Caki2 (cell line): ENCODE measurements at regions not wholly inside any gene's neighbourhood (a gene's known extent, or its start where the extent isn't known, plus 50 kb on each side); places are given as distances from the start of the nearest gene placed in this dataset.
"Not testable (repeated sequence)": the region's sequence is repeated elsewhere in the genome, so short reads cannot be mapped to it uniquely, and the experiment has no call there.

Source experiments
- DNase-seq: peaks from one replicate; pipeline ENCODE4 v3.0.0-alpha.2; 2015; ENCODE audit warnings: low read depth
- in situ Hi-C: cut with HindIII; loops from 2 replicates; pipeline ENCODE4 v1.10.0; 2016; ENCODE audit warnings: low sequenced_read_pairs, low pct_unique_long_range_greater_than_20kb, mixed read lengths

GRCh38 chr15:35238448-35238847 is 153.4 kb upstream of the NANOGP8 start:
- DNase-seq, in situ Hi-C loops: not testable (repeated sequence)

DNA sequence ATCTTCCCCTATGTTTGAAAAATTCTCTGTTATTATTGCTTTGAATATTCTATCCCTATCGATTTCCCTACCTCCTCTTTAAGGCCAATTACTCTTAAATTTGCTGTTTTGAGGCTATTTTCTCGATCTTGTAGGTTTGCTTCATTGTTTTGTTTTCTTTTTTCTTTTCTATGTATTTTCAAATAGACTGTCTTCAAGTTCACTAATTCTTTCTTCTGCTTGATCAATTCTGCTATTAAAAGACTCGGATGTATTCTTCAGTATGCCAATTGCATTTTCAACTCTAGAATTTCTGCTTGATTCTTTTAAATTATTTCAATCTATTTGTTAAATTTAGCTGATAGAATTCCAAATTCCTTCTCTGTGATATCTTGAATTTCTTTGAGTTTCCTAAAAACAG is 144.0 kb upstream of the NANOGP8 start:
- in situ Hi-C loops = no loop called here
- no peak for DNase-seq

GRCh38 chr15:35218215-35218614 is 133.1 kb upstream of the NANOGP8 start:
- in situ Hi-C loops = no loop called here
- no peak for DNase-seq

- in situ Hi-C loops = no loop called here
- no peak for DNase-seq
Observed at GRCh38 chr15:35215093-35215492, 130.0 kb upstream of the NANOGP8 start.

GRCh38 chr15:35211240-35211902 is 126.3 kb upstream of the NANOGP8 start:
- no peak for DNase-seq
- in situ Hi-C loops = no loop called here

GRCh38 chr15:35210370-35210769 is 125.3 kb upstream of the NANOGP8 start:
- in situ Hi-C loops = no loop called here
- DNase-seq = no peak

DNA sequence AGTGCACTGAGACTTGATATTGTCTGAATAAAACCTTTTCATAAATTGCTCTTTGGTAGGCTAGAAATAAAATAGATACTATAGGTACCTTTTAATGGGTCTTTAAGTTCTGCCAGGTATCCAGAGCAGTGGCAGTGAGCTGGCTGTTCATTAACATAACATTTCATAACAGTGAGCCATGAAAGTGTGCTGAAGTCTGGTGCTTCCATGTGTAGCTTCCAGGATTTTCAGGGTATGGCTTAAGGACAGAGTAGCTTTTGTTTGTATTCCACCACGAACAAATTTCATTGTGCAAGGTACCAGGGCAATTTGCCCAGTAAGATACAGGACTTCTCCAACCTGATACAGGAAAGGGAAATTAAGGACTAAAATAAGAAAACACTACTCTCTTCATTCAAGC is 124.7 kb upstream of the NANOGP8 start:
- in situ Hi-C loops = no loop called here

DNA sequence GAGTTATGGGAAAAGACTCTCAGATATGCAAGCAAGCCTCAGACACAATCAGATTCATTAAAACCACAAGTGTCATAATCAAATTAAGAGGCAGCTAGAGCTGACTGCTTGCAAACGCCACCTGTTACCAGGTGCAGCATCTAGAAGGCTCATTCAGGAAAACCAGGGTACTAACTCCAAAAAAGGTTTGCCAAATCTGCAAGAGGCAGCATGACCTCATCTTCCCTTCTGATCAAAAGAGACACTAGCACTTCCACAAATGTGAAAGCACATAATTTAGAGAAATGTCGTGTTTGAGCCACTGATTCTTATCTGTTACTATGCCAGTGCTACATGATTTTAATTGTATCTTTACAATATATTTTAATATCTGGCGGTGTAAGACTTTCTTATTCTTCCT is 123.3 kb upstream of the NANOGP8 start:
- DNase-seq = no peak
- in situ Hi-C loops = no loop called here

More for the DNA sequence above, 124.7 kb upstream of the NANOGP8 start:
- DNase-seq = no peak

DNA sequence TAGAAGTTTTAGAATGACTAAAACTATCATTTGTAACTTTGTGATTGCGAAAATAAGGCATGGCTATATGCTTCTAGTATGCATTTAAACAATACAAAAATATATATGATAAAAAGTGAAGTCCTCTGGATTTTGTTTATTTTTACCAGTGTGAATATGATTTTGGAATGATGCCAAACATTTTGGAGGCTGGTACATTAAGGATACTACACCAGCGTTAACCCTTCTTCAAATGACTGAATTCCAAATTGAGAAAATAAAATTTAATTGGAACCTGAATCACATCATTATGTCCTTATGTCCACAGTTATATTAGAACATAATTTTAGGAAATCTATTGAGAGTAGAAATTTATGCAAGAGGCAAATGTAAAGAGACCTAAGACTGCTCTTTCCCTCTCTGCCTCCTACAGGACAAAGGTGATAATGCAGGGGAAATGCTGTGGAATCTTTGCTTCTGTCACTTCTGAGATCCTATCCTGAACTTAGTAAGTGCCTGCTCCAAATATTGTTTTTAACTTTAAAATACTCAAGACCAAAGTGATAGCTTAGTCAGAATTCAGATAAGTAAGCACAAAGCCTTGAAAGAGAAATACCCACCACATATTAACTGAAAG is 121.1 kb upstream of the NANOGP8 start:
- no peak for DNase-seq
- in situ Hi-C loops = no loop called here

- no peak for DNase-seq
- in situ Hi-C loops = no loop called here
Observed at GRCh38 chr15:35198197-35198596, 113.1 kb upstream of the NANOGP8 start.

DNA sequence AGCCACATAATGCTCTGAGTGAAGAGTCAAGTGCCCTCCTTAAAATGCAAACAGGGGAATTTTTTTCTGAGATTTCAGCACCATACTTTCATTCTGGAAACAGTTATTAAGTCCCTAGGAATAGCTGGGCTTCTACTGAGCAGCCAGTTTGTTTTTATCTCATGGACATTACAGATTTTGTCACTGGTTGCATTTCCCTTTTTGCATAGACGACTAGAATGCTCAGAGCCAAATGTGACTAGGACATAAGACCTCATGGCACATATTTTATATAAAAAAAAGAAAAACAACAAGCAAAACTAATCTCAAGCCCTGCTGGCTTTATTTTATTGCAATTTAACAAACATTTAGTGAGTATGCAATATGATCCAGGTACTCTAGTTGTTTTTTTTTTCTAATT is 112.7 kb upstream of the NANOGP8 start:
- DNase-seq = no peak

GRCh38 chr15:35197306-35197705 is 112.2 kb upstream of the NANOGP8 start:
- in situ Hi-C loops = no loop called here
- no peak for DNase-seq

More for the DNA sequence above, 112.7 kb upstream of the NANOGP8 start:
- in situ Hi-C loops = no loop called here

- in situ Hi-C loops = no loop called here
Observed at GRCh38 chr15:35196273-35196672, 111.2 kb upstream of the NANOGP8 start.

DNA sequence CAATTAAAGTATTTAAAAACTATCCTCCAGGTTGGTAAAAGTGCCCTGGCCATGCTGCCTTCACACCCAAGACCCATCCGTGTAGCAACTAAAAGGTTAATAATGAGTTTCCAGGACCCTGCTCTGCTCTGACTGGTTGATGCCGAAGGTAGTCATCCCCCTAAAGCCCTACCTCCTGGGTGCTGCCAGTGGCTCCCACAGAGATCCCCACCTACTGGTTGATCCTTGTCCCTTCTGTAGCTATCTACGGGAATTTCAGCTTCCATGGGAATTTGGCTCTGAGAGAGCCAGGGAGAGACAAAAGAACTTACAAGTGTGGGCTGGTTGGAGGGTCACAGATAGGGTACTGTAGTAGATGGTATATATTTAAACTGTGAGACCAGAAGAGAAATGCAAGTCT is 110.6 kb upstream of the NANOGP8 start:
- DNase-seq = no peak
- in situ Hi-C loops = no loop called here

More at GRCh38 chr15:35196273-35196672, 111.2 kb upstream of the NANOGP8 start:
- DNase-seq = no peak

GRCh38 chr15:35195031-35195430 is 109.9 kb upstream of the NANOGP8 start:
- in situ Hi-C loops = no loop called here
- no peak for DNase-seq

GRCh38 chr15:35194296-35194695 is 109.2 kb upstream of the NANOGP8 start:
- no peak for DNase-seq
- in situ Hi-C loops = no loop called here

DNA sequence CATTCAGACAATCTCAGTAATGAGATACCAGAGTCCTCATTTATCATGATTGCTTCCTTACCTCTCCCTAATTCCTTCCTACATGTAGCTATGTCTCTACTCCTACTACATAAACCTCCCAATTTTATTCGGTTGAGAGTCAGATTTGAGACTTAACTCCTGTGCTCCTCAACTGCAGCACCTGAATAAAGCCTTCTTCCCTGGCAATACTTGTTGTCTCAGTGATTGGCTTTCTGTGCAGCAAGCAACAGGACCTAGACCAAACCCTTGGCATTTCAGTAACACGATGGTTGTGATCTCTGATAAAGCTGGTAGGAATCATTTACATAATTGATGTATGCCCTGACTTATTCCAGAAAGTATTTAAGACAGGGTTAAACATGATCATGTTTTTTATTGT is 106.7 kb upstream of the NANOGP8 start:
- in situ Hi-C loops = no loop called here
- DNase-seq = no peak

DNA sequence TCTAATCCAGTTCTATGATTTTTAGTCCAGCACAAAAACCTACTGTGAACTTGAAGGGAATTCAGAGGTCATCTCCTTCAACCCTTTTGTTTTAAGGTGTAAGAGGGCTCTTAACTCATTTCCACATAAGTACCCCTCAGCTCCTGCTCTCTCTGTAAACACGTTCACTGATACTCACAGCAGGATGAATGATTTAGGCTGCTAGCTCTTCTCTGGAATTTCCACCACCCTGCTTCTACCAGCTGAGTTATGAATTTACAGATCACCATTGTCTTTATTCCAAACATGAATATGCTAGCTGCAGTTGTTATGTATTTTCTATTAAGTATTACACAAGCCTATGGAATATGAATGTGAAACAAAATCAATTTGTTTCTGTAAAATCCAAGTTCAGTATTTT is 101.3 kb upstream of the NANOGP8 start:
- in situ Hi-C loops = no loop called here
- no peak for DNase-seq

DNA sequence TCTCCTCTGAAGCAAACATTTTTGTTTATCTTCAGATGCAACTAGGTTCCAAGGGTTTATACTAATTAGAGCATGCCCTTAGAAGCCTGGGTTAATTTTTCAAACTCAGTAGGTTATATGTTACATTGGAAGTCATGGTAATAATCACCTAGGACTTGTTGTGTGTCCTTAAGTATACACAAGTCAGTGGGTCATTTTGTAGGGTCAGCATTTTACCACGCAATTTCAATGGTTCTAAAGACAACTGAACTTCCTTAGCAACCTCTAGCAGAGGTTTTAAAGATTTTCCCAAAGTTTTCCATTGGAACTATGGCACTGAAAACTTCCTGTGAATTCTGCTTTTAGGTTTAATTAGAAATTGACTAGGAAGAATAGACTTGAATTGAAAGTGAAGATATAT is 99.6 kb upstream of the NANOGP8 start:
- no peak for DNase-seq
- in situ Hi-C loops = no loop called here

DNA sequence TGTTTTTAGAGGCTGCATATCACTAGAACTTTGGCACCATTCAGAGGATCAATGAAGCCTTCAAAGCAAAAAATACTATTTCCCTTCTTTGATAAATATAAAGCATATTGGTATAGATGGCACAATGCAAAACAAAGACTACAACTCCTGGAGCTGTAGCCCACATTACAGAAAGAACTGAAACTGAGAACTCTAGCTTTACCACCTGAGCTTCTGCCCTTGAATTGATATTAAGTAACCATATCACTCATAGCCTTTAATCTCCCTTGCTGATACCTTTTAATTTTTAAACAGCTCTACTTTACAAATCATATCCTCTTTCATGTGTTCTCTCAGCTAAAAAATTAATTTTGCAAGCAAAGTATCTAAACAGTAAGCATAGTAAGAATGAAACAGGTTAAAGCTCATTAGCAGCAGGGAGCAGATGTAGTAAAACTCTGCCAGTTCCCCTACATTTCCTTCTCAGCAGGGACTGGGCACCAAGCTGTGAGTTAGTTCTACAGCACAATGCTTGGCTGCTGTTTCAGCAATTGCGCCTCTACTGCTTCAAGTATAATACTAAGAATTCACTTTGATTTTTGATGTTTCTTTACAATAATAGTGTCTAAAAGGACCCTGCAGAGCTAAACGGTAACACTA is 97.9 kb upstream of the NANOGP8 start:
- DNase-seq = no peak
- in situ Hi-C loops = no loop called here
